WTC11 (cell line): ENCODE measurements at regions not wholly inside any gene's neighbourhood (a gene's known extent, or its start where the extent isn't known, plus 50 kb on each side); places are given as distances from the start of the nearest gene placed in this dataset.
A peak's percentile ranks its signal among the peaks of the same experiment; 100 is the strongest.

Experiments
- ATAC-seq: fragments of 200-7000 bp; cut with Tn5 transposase; 2 replicates; pipeline ENCODE4 v1.10.0; 2021; ENCODE audit warnings: mild to moderate bottlenecking, moderate library complexity
- CTCF ChIA-PET: fragments of 300-600 bp; sonication (Branson Sonifier 250); formaldehyde crosslinking; loops from one replicate; lab custom pipeline; 2021; ENCODE audit warnings: antibody characterized with exemption; lab: Charles Lee
- POLR2A ChIA-PET: fragments of 350-600 bp; sonication (Branson Sonifier 250); formaldehyde crosslinking; loops from one replicate; lab custom pipeline; 2021; ENCODE audit warnings: antibody characterized with exemption; lab: Charles Lee
- DNase-seq: peaks from one replicate; pipeline ENCODE4 v3.0.0; 2021; ENCODE audit warnings: low spot score
- H3K27ac Mint-ChIP-seq: 2 replicates; pipeline ENCODE4 v1.8.0; 2021; ENCODE audit warnings: mixed read lengths
- H3K27me3 Mint-ChIP-seq: 2 replicates; pipeline ENCODE4 v1.8.0; 2021; ENCODE audit warnings: low read depth, mild to moderate bottlenecking, moderate library complexity, mixed read lengths
- H3K36me3 Mint-ChIP-seq: 2 replicates; pipeline ENCODE4 v1.8.0; 2021; ENCODE audit warnings: mixed read lengths
- H3K4me1 Mint-ChIP-seq: 2 replicates; pipeline ENCODE4 v1.8.0; 2022; ENCODE audit warnings: mixed read lengths
- H3K4me3 Mint-ChIP-seq: 2 replicates; pipeline ENCODE4 v1.8.0; 2021; ENCODE audit warnings: mild to moderate bottlenecking, moderate library complexity, mixed read lengths
- H3K9me3 Mint-ChIP-seq: 2 replicates; pipeline ENCODE4 v1.8.0; 2021; ENCODE audit warnings: mixed read lengths
- AR ChIP-seq: fragments of 250-450 bp; sonication (Bioruptor Pico); IDR thresholded peaks from 2 replicates; pipeline ENCODE4 v1.9.0; 2021; ENCODE audit warnings: mild to moderate bottlenecking
- CREM ChIP-seq: sonication (generic); formaldehyde crosslinking; IDR thresholded peaks from 2 replicates; pipeline ENCODE4 v1.8.1; 2022; ENCODE audit warnings: mild to moderate bottlenecking, missing genetic modification reagents, moderate library complexity
- CTCF ChIP-seq: fragments of 200-600 bp; IDR thresholded peaks from 2 replicates; pipeline ENCODE4 v1.8.0; 2022; ENCODE audit warnings: antibody characterized with exemption
- E2F4 ChIP-seq: sonication (generic); formaldehyde crosslinking; IDR thresholded peaks from 2 replicates; pipeline ENCODE4 v1.8.1; 2022; ENCODE audit warnings: low read depth, mild to moderate bottlenecking, moderate library complexity, missing genetic modification reagents, borderline replicate concordance
- EMX1 ChIP-seq: fragments of 250-450 bp; sonication (Bioruptor Pico); IDR thresholded peaks from 2 replicates; pipeline ENCODE4 v1.8.0; 2021; ENCODE audit warnings: mild to moderate bottlenecking
- KAT7 ChIP-seq: sonication (generic); formaldehyde crosslinking; IDR thresholded peaks from 2 replicates; pipeline ENCODE4 v1.8.1; 2023; ENCODE audit warnings: missing genetic modification reagents, mild to moderate bottlenecking, borderline replicate concordance
- TEAD1 ChIP-seq: sonication (generic); formaldehyde crosslinking; IDR thresholded peaks from 2 replicates; pipeline ENCODE4 v1.8.0; 2022; ENCODE audit warnings: mild to moderate bottlenecking, missing genetic modification reagents
- ZNF512 ChIP-seq: sonication (generic); formaldehyde crosslinking; IDR thresholded peaks from 2 replicates; pipeline ENCODE4 v1.8.1; 2022; ENCODE audit warnings: missing genetic modification reagents, borderline replicate concordance
- ZNF671 ChIP-seq: fragments of 250-450 bp; sonication (Bioruptor Pico); IDR thresholded peaks from 2 replicates; pipeline ENCODE4 v1.8.0; 2021; ENCODE audit warnings: mild to moderate bottlenecking
- ZSCAN18 ChIP-seq: fragments of 250-450 bp; sonication (Bioruptor Pico); IDR thresholded peaks from 2 replicates; pipeline ENCODE4 v2.1.2; 2022; ENCODE audit warnings: mild to moderate bottlenecking, moderate library complexity

- Mint-ChIP-seq H3K4me1 (no peaks in the 10 kb centered on the region), H3K4me3 (no peak overlapping the region), H3K9me3 (no peaks in the 10 kb centered on the region)
- CTCF ChIA-PET: interaction anchor here (0.5 to 1.9 kb wide), 33 partner anchors 10 to 1750 kb away, joined by 3 to 37 read pairs (median 4); no protein-coding TSS in a partner anchor
- peak; percentile 96 for ATAC-seq
- peak; percentile 64 for DNase-seq
- no peak for TF ChIP-seq E2F4
- TF ChIP-seq ZNF512 (CRISPR knock-in tag): no peak
- TF ChIP-seq CREM (CRISPR knock-in tag): no peak
- no peak for TF ChIP-seq ZNF671 (CRISPR knock-in tag)
- no peak for TF ChIP-seq EMX1
- TF ChIP-seq ZSCAN18 (CRISPR knock-in tag): no peak
- peak; percentile 56 for TF ChIP-seq CTCF
- TF ChIP-seq AR (CRISPR knock-in tag): no peak
- no peak for TF ChIP-seq TEAD1 (CRISPR knock-in tag)
- TF ChIP-seq, all 79 proteins: peak for 1
- H3K36me3 Mint-ChIP-seq: no peaks in the 10 kb centered on the region
- H3K27me3 Mint-ChIP-seq: no peaks in the 10 kb centered on the region
- no peak overlapping the region for H3K27ac Mint-ChIP-seq
- POLR2A ChIA-PET: no interaction called here
These were observed 141.1 kb downstream of the RCN1 start for GRCh38 chr11:32231909-32232493.

- H3K9me3 Mint-ChIP-seq: no peaks in the 10 kb centered on the region
- DNase-seq (no peak), ATAC-seq (no peak)
- no peaks in the 10 kb centered on the region for H3K4me1 Mint-ChIP-seq
- H3K27ac Mint-ChIP-seq: no peak overlapping the region
- TF ChIP-seq KAT7 (CRISPR knock-in tag): no peak
- CTCF ChIA-PET: interaction anchor here (0.5 to 1.9 kb wide), 32 partner anchors 11 to 1750 kb away, joined by 3 to 37 read pairs (median 4); no protein-coding TSS in a partner anchor
- H3K36me3 Mint-ChIP-seq: no peaks in the 10 kb centered on the region
- no peak overlapping the region for H3K4me3 Mint-ChIP-seq
- H3K27me3 Mint-ChIP-seq: no peaks in the 10 kb centered on the region
- POLR2A ChIA-PET: no interaction called here
These were observed 141.6 kb downstream of the RCN1 start for GRCh38 chr11:32232516-32232915.

GRCh38 chr11:32233276-32233675, 142.4 kb downstream of the RCN1 start:
- CTCF ChIA-PET: interaction anchor here (1.3 to 1.9 kb wide), 2 partner anchors 11 to 18 kb away, joined by 3 to 33 read pairs; no protein-coding TSS in a partner anchor
- no peak for TF ChIP-seq TEAD1 (CRISPR knock-in tag)
- POLR2A ChIA-PET: interaction anchor here (0.6 to 0.7 kb wide), 2 partner anchors 108 to 1401 kb away, joined by 3 to 4 read pairs; no protein-coding TSS in a partner anchor
- DNase-seq (no peak), ATAC-seq (no peak)
- no peaks in the 10 kb centered on the region for H3K27me3 Mint-ChIP-seq
- H3K9me3 Mint-ChIP-seq: no peaks in the 10 kb centered on the region
- no peak overlapping the region for H3K4me3 Mint-ChIP-seq
- H3K27ac Mint-ChIP-seq: no peak overlapping the region
- no peaks in the 10 kb centered on the region for H3K4me1 Mint-ChIP-seq
- no peaks in the 10 kb centered on the region for H3K36me3 Mint-ChIP-seq
